Activated T-cell treated with anti-CD3 and anti-CD28 coated beads, Interleukin-2, amount 50 U/mL, for 48 hours (primary cell): ENCODE measurements at regions not wholly inside any gene's neighbourhood (a gene's known extent, or its start where the extent isn't known, plus 50 kb on each side); places are given as distances from the start of the nearest gene placed in this dataset.
"Not testable (repeated sequence)": the region's sequence is repeated elsewhere in the genome, so short reads cannot be mapped to it uniquely, and the experiment has no call there.

Source experiments
- DNase-seq, 2 experiments: peaks; one replicate each; pipeline ENCODE4 v3.0.0-alpha.2; 2020

- not testable (repeated sequence) for DNase-seq
These were observed 80.9 kb upstream of the ADORA2B start for GRCh38 chr17:15864061-15864460.

DNA sequence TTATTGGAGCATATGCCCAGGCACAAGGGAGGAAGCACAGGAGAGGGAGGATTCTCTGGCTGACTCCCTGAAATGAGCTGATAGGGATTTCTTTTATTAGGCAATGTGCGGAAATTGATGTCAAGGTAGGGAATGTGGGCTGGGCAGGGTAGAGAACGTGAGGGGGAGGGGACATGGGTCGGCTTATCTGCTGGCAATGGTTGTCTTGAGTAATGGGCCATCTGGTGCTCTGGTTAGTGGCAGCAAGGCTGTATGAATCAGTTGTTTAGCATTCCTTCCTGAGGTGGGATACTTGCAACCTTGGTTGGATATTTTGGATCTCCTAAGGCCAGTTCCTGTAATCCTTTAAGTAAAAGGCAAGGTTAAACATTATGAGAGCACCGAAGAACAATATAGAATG, 80.5 kb upstream of the ADORA2B start:
- DNase-seq: not testable (repeated sequence)

DNA sequence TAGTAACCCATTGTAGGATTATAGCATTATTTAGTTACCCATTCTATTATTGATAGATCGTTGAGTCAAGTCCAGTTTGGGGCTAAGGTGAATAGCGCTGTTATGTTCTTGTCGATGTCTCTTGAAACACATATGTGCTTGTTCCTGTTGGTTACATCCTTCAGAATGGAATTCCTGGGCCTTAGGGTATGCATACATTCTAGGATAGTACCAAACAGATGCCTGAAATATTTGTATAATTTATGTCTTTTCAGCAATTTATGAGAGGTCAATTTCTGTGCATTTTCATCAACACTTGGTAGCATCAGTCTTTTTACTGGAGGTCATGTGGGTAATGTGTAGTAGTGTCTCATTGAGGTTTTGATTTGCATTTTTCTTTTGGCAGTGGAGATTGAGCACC, 78.9 kb upstream of the ADORA2B start:
- not testable (repeated sequence) for DNase-seq

DNA sequence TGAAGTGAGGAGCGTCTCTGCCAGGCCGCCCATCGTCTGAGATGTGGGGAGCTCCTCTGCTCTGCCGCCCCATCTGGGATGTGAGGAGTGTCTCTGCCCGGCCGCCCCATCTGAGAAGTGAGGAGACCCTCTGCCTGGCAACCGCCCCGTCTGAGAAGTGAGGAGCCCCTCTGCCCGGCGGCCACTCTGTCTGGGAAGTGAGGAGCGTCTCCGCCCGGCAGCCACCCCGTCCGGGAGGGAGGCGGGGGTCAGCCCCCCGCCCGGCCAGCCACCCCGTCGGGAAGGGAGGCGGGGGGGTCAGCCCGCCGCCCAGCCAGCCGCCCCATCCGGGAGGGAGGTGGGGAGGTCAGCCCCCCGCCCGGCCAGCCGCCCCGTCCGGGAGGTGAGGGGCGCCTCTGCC, 77.6 kb upstream of the ADORA2B start:
- DNase-seq: not testable (repeated sequence)

- DNase-seq: not testable (repeated sequence)
These were observed 75.1 kb upstream of the ADORA2B start for GRCh38 chr17:15869868-15870267.

DNA sequence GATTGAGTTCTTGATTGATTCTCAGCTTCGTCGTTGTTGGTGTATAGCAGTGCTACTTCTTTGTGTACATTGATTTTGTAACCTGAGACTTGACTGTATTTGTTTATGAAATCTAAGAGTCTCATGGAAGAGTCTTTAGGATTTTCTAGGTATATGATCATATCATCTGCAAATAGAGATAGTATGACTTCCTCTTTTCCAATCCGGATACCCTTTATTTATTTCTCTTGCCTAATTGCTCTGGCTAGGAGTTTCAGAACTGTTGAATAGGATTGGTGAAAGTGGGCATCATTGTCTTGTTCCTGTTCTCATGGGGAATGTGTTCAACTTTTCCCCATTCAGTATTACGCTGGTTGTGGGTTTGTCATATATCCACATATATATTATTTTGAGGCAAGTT, 72.3 kb upstream of the ADORA2B start:
- not testable (repeated sequence) for DNase-seq

- DNase-seq: not testable (repeated sequence)
These were observed 66.9 kb upstream of the ADORA2B start for GRCh38 chr17:15877882-15878500.

DNA sequence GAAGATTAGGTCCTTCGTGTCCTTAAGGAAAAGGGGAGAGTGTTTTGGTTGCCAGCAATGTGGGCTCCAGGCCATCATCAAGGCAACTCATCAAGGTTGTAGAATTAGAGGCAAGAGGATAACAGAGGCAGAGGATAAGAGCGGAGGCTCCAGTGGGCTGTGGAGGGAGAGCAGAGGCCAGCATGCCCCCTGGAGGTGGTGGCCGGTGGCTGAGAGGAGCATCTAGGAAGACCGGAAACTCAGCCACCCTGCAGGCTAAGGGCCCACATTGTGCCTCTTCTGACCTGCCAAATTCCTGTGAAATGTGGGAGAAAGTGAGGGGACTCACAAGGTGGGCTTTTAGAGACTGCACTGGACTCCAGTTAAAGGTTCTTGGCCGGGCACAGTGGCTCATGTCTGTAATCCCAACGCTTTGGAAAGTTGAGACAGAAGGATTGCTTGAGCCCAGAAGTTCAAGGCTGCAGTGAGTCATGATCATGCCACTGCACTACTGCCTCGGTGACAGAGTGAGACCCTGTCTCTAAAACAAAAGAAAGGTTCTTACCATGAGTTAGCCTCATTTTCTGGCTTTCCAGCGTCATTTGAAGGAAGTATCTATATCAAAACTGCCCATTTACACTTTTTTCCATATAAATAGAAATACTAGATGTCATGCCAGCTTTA, 62.7 kb upstream of the ADORA2B start:
- DNase-seq: no peak

DNA sequence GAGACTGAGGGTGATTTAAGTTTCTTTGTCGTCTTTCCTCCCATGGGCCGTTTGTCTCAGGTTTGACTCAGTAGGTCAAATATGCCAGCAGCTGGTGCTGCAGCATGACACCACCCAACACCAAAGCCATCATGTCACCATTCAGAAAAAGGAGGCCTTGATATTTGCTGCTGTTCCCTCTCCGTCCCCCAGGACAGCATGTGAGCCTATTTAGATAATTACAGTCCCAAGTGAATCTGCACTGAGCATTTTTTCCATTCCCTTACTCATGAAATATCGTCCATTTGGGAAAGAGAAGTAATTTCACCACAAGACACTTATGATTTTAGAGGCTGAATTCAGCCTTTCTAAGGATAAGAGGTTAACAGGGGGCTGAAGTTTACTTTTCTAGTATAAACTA, 62.2 kb upstream of the ADORA2B start:
- DNase-seq: no peak

- DNase-seq: no peak
These were observed 61.3 kb upstream of the ADORA2B start for GRCh38 chr17:15883617-15884111.

- DNase-seq: no peak
These were observed 60.2 kb upstream of the ADORA2B start for GRCh38 chr17:15884731-15885130.

- peak; percentile 36 to 41 for DNase-seq
These were observed 59.2 kb upstream of the ADORA2B start for GRCh38 chr17:15885770-15886169.

DNA sequence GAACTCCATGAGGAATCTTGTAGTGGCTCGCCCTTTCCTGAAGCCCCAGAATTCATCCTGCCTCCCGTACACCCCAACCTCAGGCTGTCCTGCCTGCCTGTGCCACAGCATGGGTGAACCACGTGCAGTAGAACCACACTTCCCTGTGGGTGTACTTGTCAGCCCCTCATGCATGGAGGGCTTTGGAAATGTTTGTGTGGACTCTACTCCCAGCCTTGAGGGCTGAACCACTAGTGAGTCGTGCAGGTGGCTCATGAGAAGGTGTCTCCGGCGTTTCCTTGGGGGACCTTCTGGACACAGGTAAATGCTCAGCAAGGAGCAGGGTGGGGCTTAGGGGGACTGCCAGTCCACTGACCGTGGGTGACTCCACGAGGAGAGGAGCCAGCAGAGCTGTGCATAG, 58.7 kb upstream of the ADORA2B start:
- DNase-seq: no peak

DNA sequence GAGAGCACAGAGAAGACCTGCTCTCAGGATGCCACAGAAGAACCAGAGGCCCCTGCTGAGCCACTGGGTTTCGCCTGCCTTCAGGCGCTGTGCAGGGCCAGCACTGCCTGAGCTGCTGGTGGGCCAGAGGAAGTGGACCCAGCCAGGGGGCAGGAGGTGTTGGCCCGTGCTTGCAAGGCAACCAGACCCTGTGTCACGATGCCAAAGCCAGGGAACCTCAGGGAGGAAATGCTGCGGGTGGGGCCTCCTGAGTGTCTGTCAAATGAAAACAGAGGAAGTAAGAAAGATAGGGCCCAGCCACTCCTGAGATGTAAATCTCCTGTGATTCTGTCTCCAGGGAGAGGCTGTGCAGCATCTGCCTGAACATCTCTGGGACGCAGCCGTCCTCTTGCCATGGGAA, 58.1 kb upstream of the ADORA2B start:
- no peak for DNase-seq

DNA sequence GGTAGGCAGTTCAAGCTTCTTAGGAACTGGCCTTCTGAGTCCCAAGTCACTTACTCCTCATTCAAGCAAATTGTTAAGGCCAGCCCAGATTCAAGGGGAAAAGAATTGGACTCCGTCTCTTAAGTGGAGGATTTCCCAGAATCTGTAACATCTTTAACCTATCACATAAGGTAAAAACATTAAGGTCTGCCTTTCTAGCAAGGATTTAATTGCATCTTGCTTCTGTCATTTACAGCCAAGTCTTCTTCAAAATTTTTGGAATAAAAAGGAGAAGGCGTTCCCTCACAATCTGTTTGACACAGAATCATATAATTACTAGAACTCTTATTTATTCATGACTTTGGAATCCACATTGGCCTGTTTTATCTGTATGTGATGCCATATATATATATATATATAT, 56.5 kb upstream of the ADORA2B start:
- no peak for DNase-seq

DNA sequence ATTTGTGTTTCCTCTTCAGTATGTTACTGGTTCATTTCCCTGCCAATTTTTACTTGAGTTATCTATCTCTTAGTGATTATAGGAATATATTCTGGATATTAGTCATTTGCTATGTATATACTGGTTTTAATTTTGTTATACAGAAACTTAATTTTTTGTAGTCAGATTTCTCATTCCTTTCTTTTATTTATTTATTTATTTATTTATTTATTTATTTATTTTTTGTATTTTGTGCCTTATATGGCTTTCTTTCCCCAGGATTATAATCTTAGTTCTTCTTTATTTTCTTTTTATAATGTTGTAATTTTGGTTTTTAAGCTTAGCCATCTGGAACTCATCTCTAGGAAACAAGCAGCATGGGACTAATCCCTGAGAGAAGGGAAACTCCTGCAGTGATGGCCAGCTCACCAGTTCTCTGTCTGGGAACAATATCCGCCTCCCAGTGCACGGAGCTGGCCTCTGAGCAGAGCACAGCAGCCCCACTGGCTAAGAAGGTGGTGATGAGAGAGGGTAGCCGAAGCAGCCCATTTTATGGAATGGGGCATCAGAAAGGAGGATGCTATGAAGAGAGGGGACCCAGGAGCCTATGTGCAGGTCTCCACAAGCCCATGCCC, 54.5 kb upstream of the ADORA2B start:
- DNase-seq: no peak

GRCh38 chr17:15891318-15891717, 53.6 kb upstream of the ADORA2B start:
- no peak for DNase-seq

DNA sequence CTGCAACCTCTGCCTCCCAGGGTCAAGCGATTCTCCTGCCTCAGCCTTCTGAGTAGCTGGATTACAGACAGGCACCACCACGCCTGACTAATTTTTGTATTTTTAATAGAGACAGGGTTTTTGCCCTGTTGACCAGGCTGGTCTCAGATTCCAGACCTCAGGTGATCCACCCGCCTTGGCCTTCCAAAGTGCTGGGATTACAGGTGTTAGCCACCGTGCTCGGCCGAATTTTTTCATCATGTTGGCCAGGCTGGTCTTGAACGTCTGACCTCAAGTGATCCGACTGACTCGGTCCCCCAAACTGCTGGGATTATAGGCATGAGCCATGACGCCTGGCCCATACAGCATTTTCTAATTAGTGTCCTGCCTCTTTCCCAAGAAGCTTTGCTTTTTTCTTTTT, 52.7 kb upstream of the ADORA2B start:
- no peak for DNase-seq

GRCh38 chr17:15892731-15893657, 51.9 kb upstream of the ADORA2B start:
- no peak for DNase-seq

DNA sequence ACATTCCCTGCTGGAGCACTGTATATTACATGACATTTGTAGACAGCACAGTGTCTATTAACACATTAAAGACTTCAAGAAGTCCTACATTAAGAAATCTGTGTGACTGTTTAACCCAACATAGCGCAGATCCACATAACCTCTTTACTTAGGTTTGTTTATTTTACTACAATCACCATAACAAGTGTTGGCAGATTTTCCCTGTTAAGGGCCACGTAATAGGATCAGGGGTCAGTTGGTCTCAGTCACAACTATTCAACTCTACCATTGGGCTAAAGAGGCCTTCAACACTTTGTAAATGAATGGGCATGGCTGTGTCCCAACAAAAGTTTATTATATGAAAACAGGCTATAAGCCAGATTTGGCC, 51.3 kb upstream of the ADORA2B start:
- DNase-seq: no peak

DNA sequence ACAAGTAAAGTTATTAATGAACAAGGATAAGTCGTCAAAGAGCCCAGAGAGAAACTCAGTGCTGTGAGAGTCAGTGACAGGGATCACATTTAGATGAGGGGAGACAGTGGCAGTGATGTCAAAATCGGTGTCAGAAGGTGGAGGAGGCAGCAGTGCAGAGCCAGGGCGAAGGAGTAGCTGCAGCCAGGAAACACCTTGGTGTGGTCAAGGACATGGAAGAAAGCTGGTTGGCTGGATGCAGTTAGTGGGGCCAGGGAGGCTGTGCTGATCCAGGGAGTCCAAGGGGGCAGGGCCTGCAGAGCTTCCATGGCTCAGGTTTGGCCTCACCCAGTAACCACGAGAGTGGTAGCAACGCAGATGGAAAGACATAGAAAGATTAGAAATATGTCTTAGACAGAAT, 50.7 kb upstream of the ADORA2B start:
- no peak for DNase-seq

DNA sequence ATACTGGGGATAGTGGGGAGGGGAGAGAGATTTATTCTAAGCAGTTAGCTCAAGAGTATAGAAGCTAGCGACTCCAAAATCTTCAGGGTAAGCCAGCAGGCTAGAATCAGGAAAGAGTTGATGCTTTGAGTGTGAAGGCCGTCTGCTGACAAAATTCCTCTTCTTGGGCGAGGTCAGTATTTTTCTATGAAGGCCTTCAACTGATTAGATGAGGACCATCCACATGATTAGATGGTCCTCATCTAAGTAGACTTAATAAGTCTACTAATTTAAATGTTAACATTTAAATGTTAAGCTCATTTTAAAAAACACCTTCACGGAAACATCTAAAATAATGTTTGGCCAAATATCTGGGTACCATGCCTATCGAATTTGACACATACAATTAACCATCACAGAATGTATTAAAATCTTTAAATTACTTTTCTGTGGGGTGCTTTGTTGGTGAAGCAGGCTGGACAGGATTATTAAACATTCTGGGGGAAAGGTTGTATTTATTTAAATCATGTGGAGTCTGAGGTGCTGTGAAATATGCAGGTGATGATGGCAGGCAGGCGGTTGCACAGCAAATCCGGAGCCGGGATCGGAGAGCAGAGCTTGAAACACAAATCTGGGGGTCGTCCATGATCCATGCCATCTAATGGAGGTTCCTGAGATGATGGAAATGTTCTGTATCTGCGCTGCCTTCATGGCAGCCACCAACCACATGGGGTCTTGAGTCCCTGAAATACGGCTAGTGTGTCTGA, 49.8 kb upstream of the ADORA2B start:
- DNase-seq: no peak
